ENCODE measurements at regions not wholly inside any gene's neighbourhood (a gene's known extent, or its start where the extent isn't known, plus 50 kb on each side); places are given as distances from the start of the nearest gene placed in this dataset.
"Not testable (repeated sequence)": the region's sequence is repeated elsewhere in the genome, so short reads cannot be mapped to it uniquely, and the experiment has no call there.

GRCh38 chr1:195200772-195201171, 1407.5 kb downstream of the KCNT2 start:
- no peak for DNase-seq (ENCODE audit: low read depth in 2 of 2)

- no peak for DNase-seq (ENCODE audit: low read depth in 2 of 2)
Measured at GRCh38 chr1:195197116-195197515, 1411.1 kb downstream of the KCNT2 start.

- no peak for DNase-seq (ENCODE audit: low read depth in 2 of 2)
Measured at GRCh38 chr1:195195423-195196057, 1412.7 kb downstream of the KCNT2 start.

- no peak for DNase-seq (ENCODE audit: low read depth in 2 of 2)
Measured at GRCh38 chr1:195193134-195193533, 1415.1 kb downstream of the KCNT2 start.

GRCh38 chr1:195188821-195189220, 1419.4 kb downstream of the KCNT2 start:
- no peak for DNase-seq (ENCODE audit: low read depth in 2 of 2)

GRCh38 chr1:195186544-195186943, 1421.7 kb downstream of the KCNT2 start:
- DNase-seq (ENCODE audit: low read depth in 2 of 2) = no peak

GRCh38 chr1:195185736-195186135, 1422.5 kb downstream of the KCNT2 start:
- DNase-seq (ENCODE audit: low read depth in 2 of 2) = no peak

- no peak for DNase-seq (ENCODE audit: low read depth in 2 of 2)
Measured at GRCh38 chr1:195185321-195185720, 1422.9 kb downstream of the KCNT2 start.

- DNase-seq (ENCODE audit: low read depth in 2 of 2) = no peak
Measured at GRCh38 chr1:195173753-195174152, 1434.5 kb downstream of the KCNT2 start.

- DNase-seq (ENCODE audit: low read depth in 2 of 2) = not testable (repeated sequence)
Measured at GRCh38 chr1:195159795-195160194, 1448.4 kb downstream of the KCNT2 start.

GRCh38 chr1:195158091-195158490, 1450.1 kb downstream of the KCNT2 start:
- DNase-seq (ENCODE audit: low read depth in 2 of 2) = no peak

GRCh38 chr1:195153107-195153506, 1455.1 kb downstream of the KCNT2 start:
- DNase-seq (ENCODE audit: low read depth in 2 of 2) = no peak

GRCh38 chr1:195150768-195151167, 1457.5 kb downstream of the KCNT2 start:
- no peak for DNase-seq (ENCODE audit: low read depth in 2 of 2)

GRCh38 chr1:195141294-195141693, 1466.9 kb downstream of the KCNT2 start:
- no peak for DNase-seq (ENCODE audit: low read depth in 2 of 2)

- DNase-seq (ENCODE audit: low read depth in 2 of 2) = no peak
Measured at GRCh38 chr1:195130598-195130997, 1477.6 kb downstream of the KCNT2 start.

GRCh38 chr1:195122497-195122896, 1485.7 kb downstream of the KCNT2 start:
- DNase-seq (ENCODE audit: low read depth in 2 of 2) = no peak

GRCh38 chr1:195113471-195113870, 1494.8 kb downstream of the KCNT2 start:
- DNase-seq (ENCODE audit: low read depth in 2 of 2) = no peak

GRCh38 chr1:195105773-195106172, 1502.5 kb downstream of the KCNT2 start:
- DNase-seq (ENCODE audit: low read depth in 2 of 2) = no peak

- DNase-seq (ENCODE audit: low read depth in 2 of 2) = no peak
Measured at GRCh38 chr1:195105281-195105680, 1503.0 kb downstream of the KCNT2 start.

- no peak for DNase-seq (ENCODE audit: low read depth in 2 of 2)
Measured at GRCh38 chr1:195097316-195097715, 1510.9 kb downstream of the KCNT2 start.

- DNase-seq (ENCODE audit: low read depth in 2 of 2) = no peak
Measured at GRCh38 chr1:195096051-195096521, 1512.2 kb downstream of the KCNT2 start.

GRCh38 chr1:195085196-195085595, 1523.0 kb downstream of the KCNT2 start:
- DNase-seq (ENCODE audit: low read depth in 2 of 2) = no peak

GRCh38 chr1:195082183-195082582, 1526.1 kb downstream of the KCNT2 start:
- no peak for DNase-seq (ENCODE audit: low read depth in 2 of 2)

- DNase-seq (ENCODE audit: low read depth in 2 of 2) = no peak
Measured at GRCh38 chr1:195076682-195077081, 1531.6 kb downstream of the KCNT2 start.
